CD14-positive monocyte (primary cell): ENCODE measurements at regions not wholly inside any gene's neighbourhood (a gene's known extent, or its start where the extent isn't known, plus 50 kb on each side); places are given as distances from the start of the nearest gene placed in this dataset.

Experiments
- DNase-seq, 3 donors: peaks; one replicate each; pipeline ENCODE4 v3.0.0-alpha.2; 2011 to 2022
- H2AFZ ChIP-seq: 2 replicates; pipeline ENCODE4 v1.6.0; 2012; ENCODE audit warnings: mild to moderate bottlenecking, low read depth, low read length, inconsistent platforms; ENCODE audit not compliant: insufficient read depth, poor library complexity, severe bottlenecking
- H3K27ac ChIP-seq, 2 donors: 1 replicate in 1 of 2; 2 replicates in 1 of 2; pipeline ENCODE4 v1.5.1; 2012 to 2013; ENCODE audit warnings: low read length in 2 of 2, control low read depth in 1 of 2, inconsistent platforms in 1 of 2, low read depth in 1 of 2, mild to moderate bottlenecking in 1 of 2
- H3K27me3 ChIP-seq, 2 donors: one replicate each; pipeline versions ENCODE4 v1.6.0 to v1.6.1; 2011 to 2013; ENCODE audit warnings: low read length in 2 of 2; ENCODE audit not compliant: control insufficient read depth in 2 of 2, insufficient read depth in 2 of 2
- H3K36me3 ChIP-seq, 2 donors: replicated peaks in 1 of 2; 1 replicate in 1 of 2; 2 replicates in 1 of 2; pipeline versions ENCODE4 v1.5.1 to v1.6.1; 2012 to 2013; ENCODE audit warnings: low read length in 2 of 2, control low read depth in 1 of 2, inconsistent platforms in 1 of 2, mild to moderate bottlenecking in 1 of 2; ENCODE audit not compliant: insufficient read depth in 2 of 2, control insufficient read depth in 1 of 2
- H3K4me1 ChIP-seq, 2 donors: 1 replicate in 1 of 2; 2 replicates in 1 of 2; pipeline versions ENCODE4 v1.5.1 to v1.6.1; 2012 to 2013; ENCODE audit warnings: low read length in 2 of 2, control low read depth in 1 of 2, inconsistent platforms in 1 of 2, mild to moderate bottlenecking in 1 of 2, moderate library complexity in 1 of 2; ENCODE audit not compliant: insufficient read depth in 2 of 2, control insufficient read depth in 1 of 2
- H3K4me2 ChIP-seq: replicated peaks from 2 replicates; pipeline ENCODE3; 2012; ENCODE audit warnings: low read length, moderate library complexity, mild to moderate bottlenecking; ENCODE audit not compliant: poor library complexity, severe bottlenecking; ENCODE audit errors: extremely low read depth
- H3K4me3 ChIP-seq, 3 experiments: fragments of 200-600 bp in 1 of 3; sonication (generic) in 1 of 3; replicated peaks in 1 of 3; 1 replicate in 2 of 3; 2 replicates in 1 of 3; pipeline ENCODE4 v1.5.1; 2011 to 2013; ENCODE audit warnings: low read length in 3 of 3, mild to moderate bottlenecking in 3 of 3, control low read depth in 2 of 3, low read depth in 2 of 3, inconsistent platforms in 1 of 3, moderate library complexity in 1 of 3
- H3K79me2 ChIP-seq: 2 replicates; pipeline ENCODE4 v1.6.0; 2012; ENCODE audit warnings: mild to moderate bottlenecking, control low read depth, inconsistent platforms, low read length, moderate library complexity; ENCODE audit not compliant: insufficient read depth
- H3K9ac ChIP-seq: 2 replicates; pipeline ENCODE4 v1.6.0; 2017; ENCODE audit warnings: low read length, mild to moderate bottlenecking; ENCODE audit not compliant: insufficient read depth, poor library complexity, severe bottlenecking
- H3K9me3 ChIP-seq, 2 donors: replicated peaks in 1 of 2; 1 replicate in 1 of 2; 2 replicates in 1 of 2; pipeline versions ENCODE4 v1.5.1 to v1.6.1; 2012 to 2013; ENCODE audit warnings: low read length in 2 of 2, control low read depth in 1 of 2; ENCODE audit not compliant: control insufficient read depth in 1 of 2, insufficient read depth in 1 of 2
- H4K20me1 ChIP-seq: 2 replicates; pipeline ENCODE4 v1.6.0; 2012; ENCODE audit warnings: mild to moderate bottlenecking, low read length, control low read depth, moderate library complexity; ENCODE audit not compliant: insufficient read depth
- H3K27ac Mint-ChIP-seq, 7 donors: one replicate each; pipeline ENCODE4 v1.8.0; 2020; ENCODE audit warnings: mild to moderate bottlenecking in 7 of 7, mixed read lengths in 7 of 7, moderate library complexity in 6 of 7, inconsistent platforms in 2 of 7
- H3K27me3 Mint-ChIP-seq, 3 donors: one replicate each; pipeline ENCODE4 v1.8.0; 2021 to 2022; ENCODE audit warnings: low read depth in 3 of 3, mild to moderate bottlenecking in 3 of 3, mixed read lengths in 3 of 3, moderate library complexity in 3 of 3, inconsistent platforms in 1 of 3
- H3K36me3 Mint-ChIP-seq, 2 donors: one replicate each; pipeline ENCODE4 v1.8.0; 2020; ENCODE audit warnings: mixed read lengths in 2 of 2, inconsistent platforms in 1 of 2, mild to moderate bottlenecking in 1 of 2
- H3K4me1 Mint-ChIP-seq: one replicate; pipeline ENCODE4 v1.8.0; 2020; ENCODE audit warnings: mild to moderate bottlenecking, mixed read lengths
- H3K4me3 Mint-ChIP-seq, 2 donors: one replicate each; pipeline ENCODE4 v1.8.0; 2020; ENCODE audit warnings: mild to moderate bottlenecking in 2 of 2, mixed read lengths in 2 of 2, moderate library complexity in 1 of 2
- H3K9me3 Mint-ChIP-seq, 7 donors: one replicate each; pipeline ENCODE4 v1.8.0; 2020 to 2022; ENCODE audit warnings: mixed read lengths in 7 of 7, mild to moderate bottlenecking in 6 of 7, moderate library complexity in 6 of 7, inconsistent platforms in 2 of 7
- WGBS: methylation state at CpG from one replicate; pipeline ENCODE4 v1.1.5; 2013; ENCODE audit warnings: missing lambda C conversion rate; ENCODE audit not compliant: insufficient coverage; 5-methylcytosine and 5-hydroxymethylcytosine counted together
- intact Hi-C, 2 donors: fragments of 100-400 bp; cut with micrococcal nuclease; formaldehyde crosslinking; loops; one replicate each; pipeline versions ENCODE4 v1.15.0 to v1.15.1; 2023
- TF ChIP-seq, protein P1 (sequence below): fragments of 200-600 bp; IDR thresholded peaks from one replicate; pipeline ENCODE4 v1.8.0; 2022; ENCODE audit warnings: antibody characterized with exemption, mild to moderate bottlenecking

DNA sequence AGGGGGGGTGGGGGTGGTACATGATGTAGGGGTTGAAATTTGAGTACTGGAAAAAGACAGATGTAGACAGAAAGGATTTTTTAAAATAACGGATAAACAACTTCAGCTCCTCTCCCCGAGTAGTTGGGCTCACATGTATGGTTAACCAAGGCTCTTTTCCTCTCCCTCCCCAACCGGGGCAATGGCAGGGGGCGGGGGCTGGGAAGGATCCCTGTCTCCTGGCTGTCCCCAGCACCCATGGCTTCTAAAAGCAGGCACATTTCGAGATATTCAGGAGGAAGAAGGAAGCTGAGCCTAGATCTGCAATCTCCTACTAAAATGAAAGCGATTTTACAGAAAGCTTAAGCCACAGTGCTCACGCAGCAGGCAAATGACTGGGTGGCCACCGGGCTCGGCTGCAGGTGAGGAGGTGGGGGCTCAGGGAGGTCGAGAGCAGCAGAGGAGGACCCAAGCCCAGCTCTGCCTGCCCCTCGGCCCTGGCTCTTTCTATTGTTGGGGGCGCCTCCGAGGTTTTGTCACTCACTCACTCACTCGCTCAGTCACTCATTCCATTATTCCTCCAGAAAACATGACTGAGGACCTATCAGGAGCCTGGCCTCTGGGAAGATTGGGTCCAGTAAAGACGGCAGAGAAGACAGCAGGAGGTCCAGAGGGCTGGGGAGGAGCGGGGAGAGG, 573.3 kb downstream of the PTPRU start:
- intact Hi-C loops: no loop called here
- Histone ChIP-seq H3K4me2 (no peak overlapping the region), H3K4me1 (no peaks in the 10 kb centered on the region), H3K4me3 (no peak overlapping the region), H3K9me3 (no peaks in the 10 kb centered on the region), H3K36me3 (no peaks in the 10 kb centered on the region), H4K20me1 (no peaks in the 10 kb centered on the region), H3K9ac (no peak overlapping the region), H3K27me3 (no peaks in the 10 kb centered on the region), H3K27ac (no peak overlapping the region), H2AFZ (no peak overlapping the region), H3K79me2 (no peaks in the 10 kb centered on the region)
- no peaks in the 10 kb centered on the region for H3K36me3 Mint-ChIP-seq
- H3K27me3 Mint-ChIP-seq: peaks cover 4 to 12% (median 6%) of the 10 kb centered on the region in 3 donors
- 66% methylated on average over 6 of the region's 16 CpGs for WGBS
- no peaks in the 10 kb centered on the region for H3K9me3 Mint-ChIP-seq
- TF ChIP-seq, protein P1, sequence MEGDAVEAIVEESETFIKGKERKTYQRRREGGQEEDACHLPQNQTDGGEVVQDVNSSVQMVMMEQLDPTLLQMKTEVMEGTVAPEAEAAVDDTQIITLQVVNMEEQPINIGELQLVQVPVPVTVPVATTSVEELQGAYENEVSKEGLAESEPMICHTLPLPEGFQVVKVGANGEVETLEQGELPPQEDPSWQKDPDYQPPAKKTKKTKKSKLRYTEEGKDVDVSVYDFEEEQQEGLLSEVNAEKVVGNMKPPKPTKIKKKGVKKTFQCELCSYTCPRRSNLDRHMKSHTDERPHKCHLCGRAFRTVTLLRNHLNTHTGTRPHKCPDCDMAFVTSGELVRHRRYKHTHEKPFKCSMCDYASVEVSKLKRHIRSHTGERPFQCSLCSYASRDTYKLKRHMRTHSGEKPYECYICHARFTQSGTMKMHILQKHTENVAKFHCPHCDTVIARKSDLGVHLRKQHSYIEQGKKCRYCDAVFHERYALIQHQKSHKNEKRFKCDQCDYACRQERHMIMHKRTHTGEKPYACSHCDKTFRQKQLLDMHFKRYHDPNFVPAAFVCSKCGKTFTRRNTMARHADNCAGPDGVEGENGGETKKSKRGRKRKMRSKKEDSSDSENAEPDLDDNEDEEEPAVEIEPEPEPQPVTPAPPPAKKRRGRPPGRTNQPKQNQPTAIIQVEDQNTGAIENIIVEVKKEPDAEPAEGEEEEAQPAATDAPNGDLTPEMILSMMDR: no peak
- no peak overlapping the region for H3K4me3 Mint-ChIP-seq
- H3K27ac Mint-ChIP-seq: no peak overlapping the region
- no peak for DNase-seq
- no peaks in the 10 kb centered on the region for H3K4me1 Mint-ChIP-seq

DNA sequence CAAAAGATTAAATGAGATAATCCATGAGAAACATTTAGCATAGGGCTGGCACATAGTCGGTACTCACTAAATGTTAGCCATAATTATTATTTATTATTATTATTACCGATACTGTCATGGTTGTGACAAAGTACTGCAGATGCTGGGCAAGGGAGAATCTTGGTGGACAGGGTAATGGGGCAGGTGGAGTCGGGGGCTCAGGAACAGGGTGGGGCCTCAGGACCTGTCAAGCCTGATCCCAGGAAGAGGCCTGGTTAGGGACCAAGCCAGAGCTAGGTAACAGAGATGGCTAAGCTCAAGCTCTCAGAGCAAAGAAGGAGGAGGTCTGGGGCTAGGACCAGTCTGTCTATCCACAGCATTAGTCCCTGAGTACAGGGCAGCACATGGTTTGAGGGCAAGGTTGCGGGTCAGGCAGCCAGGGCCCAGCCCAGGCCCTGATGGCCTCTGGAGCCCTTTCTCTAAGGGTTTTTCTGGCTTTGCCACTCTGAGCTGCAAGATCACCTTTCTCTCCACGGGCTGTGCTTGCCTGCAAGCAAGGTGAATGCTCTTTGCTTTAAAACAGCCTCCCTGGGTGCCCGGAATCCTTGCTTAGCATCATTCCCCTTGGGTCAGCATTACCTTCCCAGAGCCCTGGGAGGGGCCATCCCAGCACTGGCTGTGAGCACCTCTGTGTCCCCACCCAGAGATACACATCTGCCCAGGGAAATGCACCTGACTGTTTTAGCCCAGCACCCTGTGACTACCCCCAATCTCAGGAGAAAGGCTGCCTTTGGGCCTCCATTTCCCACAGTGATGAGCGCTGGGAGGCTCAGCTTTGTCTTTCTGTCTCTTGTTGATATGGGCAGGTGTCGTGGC, 572.0 kb downstream of the PTPRU start:
- no peak overlapping the region for H3K4me3 ChIP-seq
- no peaks in the 10 kb centered on the region for H3K79me2 ChIP-seq
- H3K4me1 ChIP-seq: no peaks in the 10 kb centered on the region
- H3K36me3 ChIP-seq: no peaks in the 10 kb centered on the region
- H3K4me3 Mint-ChIP-seq: no peak overlapping the region
- H3K27me3 Mint-ChIP-seq: peaks cover 3 to 11% (median 8%) of the 10 kb centered on the region in 3 donors
- no peak overlapping the region for H3K27ac ChIP-seq
- no peak overlapping the region for H3K27ac Mint-ChIP-seq
- H3K27me3 ChIP-seq: no peaks in the 10 kb centered on the region
- no peaks in the 10 kb centered on the region for H4K20me1 ChIP-seq
- TF ChIP-seq, protein P1: no peak
- WGBS: 87% methylated on average over 4 of the region's 8 CpGs
- H3K9me3 Mint-ChIP-seq: no peaks in the 10 kb centered on the region
- no peak for DNase-seq
- no peaks in the 10 kb centered on the region for H3K4me1 Mint-ChIP-seq
- intact Hi-C loops: no loop called here
- H2AFZ ChIP-seq: no peak overlapping the region
- H3K4me2 ChIP-seq: no peak overlapping the region
- no peaks in the 10 kb centered on the region for H3K36me3 Mint-ChIP-seq
- H3K9ac ChIP-seq: no peak overlapping the region
- H3K9me3 ChIP-seq: no peaks in the 10 kb centered on the region
